SK-N-SH (cell line): ENCODE measurements at regions not wholly inside any gene's neighbourhood (a gene's known extent, or its start where the extent isn't known, plus 50 kb on each side); places are given as distances from the start of the nearest gene placed in this dataset.

Source experiments
- CHD2 ChIP-seq: fragments of 150-350 bp; IDR thresholded peaks from 2 replicates; pipeline ENCODE4 v1.6.1; 2018; ENCODE audit warnings: low read length; ENCODE audit not compliant: partially characterized antibody
- CTCF ChIP-seq: fragments of 200-600 bp; sonication (generic); IDR thresholded peaks from 2 replicates; pipeline ENCODE4 v1.6.1; 2017; ENCODE audit warnings: antibody characterized with exemption, mild to moderate bottlenecking, moderate library complexity
- EZH2phosphoT487 ChIP-seq: fragments of 200-600 bp; sonication (generic); IDR thresholded peaks from 2 replicates; pipeline ENCODE4 v1.6.1; 2017; ENCODE audit warnings: low read depth, mixed run types, mild to moderate bottlenecking, antibody characterized with exemption, moderate library complexity, borderline replicate concordance
- FOXJ3 ChIP-seq: sonication (generic); formaldehyde crosslinking; IDR thresholded peaks from 2 replicates; pipeline ENCODE4 v1.5.1; 2020; ENCODE audit warnings: mild to moderate bottlenecking, missing genetic modification reagents
- POLR2AphosphoS5 ChIP-seq: IDR thresholded peaks from 2 replicates; pipeline ENCODE4 v1.6.1; 2012; ENCODE audit warnings: low read depth, low read length
- RFX5 ChIP-seq: IDR thresholded peaks from 2 replicates; pipeline ENCODE4 v1.6.1; 2012; ENCODE audit warnings: mild to moderate bottlenecking, improper control_type of control experiment, low read length
- SIN3A ChIP-seq: IDR thresholded peaks from 2 replicates; pipeline ENCODE4 v1.6.1; 2012; ENCODE audit warnings: low read depth, mild to moderate bottlenecking, low read length, moderate library complexity, borderline replicate concordance
- SMC3 ChIP-seq: IDR thresholded peaks from 2 replicates; pipeline ENCODE4 v1.6.1; 2012; ENCODE audit warnings: low read depth, low read length, improper control_type of control experiment
- TAF1 ChIP-seq: IDR thresholded peaks from 2 replicates; pipeline ENCODE4 v1.6.1; 2012; ENCODE audit warnings: low read depth, mild to moderate bottlenecking, low read length, moderate library complexity, borderline replicate concordance

GRCh38 chr20:56896447-56896846, 267.3 kb downstream of the TFAP2C start:
- no peak for TF ChIP-seq EZH2phosphoT487
- no peak for TF ChIP-seq CTCF
- no peak for TF ChIP-seq FOXJ3
- no peak for TF ChIP-seq CHD2
- TF ChIP-seq POLR2AphosphoS5 = no peak
- TF ChIP-seq RFX5 = no peak
- TF ChIP-seq TAF1 = no peak
- TF ChIP-seq SMC3 = no peak
- TF ChIP-seq SIN3A = no peak
